ENCODE measurements at regions not wholly inside any gene's neighbourhood (a gene's known extent, or its start where the extent isn't known, plus 50 kb on each side); places are given as distances from the start of the nearest gene placed in this dataset.

- TF ChIP-seq HDGF (IDR thresholded peaks at IDR 0.05; ENCODE audit: borderline replicate concordance) (no peak), ELF4 (IDR thresholded peaks at IDR 0.05) (no peak), FOXM1 (IDR thresholded peaks at IDR 0.05; ENCODE audit: borderline replicate concordance) (no peak), CTBP1 (IDR thresholded peaks at IDR 0.05; ENCODE audit: borderline replicate concordance) (no peak), TARDBP (IDR thresholded peaks at IDR 0.05) (no peak)
Observed at GRCh38 chr5:72633041-72633445, 125.8 kb upstream of the ZNF366 start.

Data from HEK293T (cell line).